ENCODE measurements at regions not wholly inside any gene's neighbourhood (a gene's known extent, or its start where the extent isn't known, plus 50 kb on each side); places are given as distances from the start of the nearest gene placed in this dataset.

- DNase-seq (ENCODE audit: low read depth), result no peak
These were observed 116.1 kb downstream of the UQCRFS1 start for GRCh38 chr19:29096896-29097295.

- DNase-seq (ENCODE audit: low read depth), result no peak
These were observed 119.4 kb downstream of the UQCRFS1 start for GRCh38 chr19:29093553-29093908.

- DNase-seq (ENCODE audit: low read depth), result no peak
These were observed 120.0 kb downstream of the UQCRFS1 start for GRCh38 chr19:29092712-29093552.

GRCh38 chr19:29090783-29091526 lies 122.0 kb downstream of the UQCRFS1 start:
- DNase-seq (ENCODE audit: low read depth), result no peak

- DNase-seq (ENCODE audit: low read depth), result no peak
These were observed 123.6 kb downstream of the UQCRFS1 start for GRCh38 chr19:29089315-29089870.

GRCh38 chr19:29088761-29089160 lies 124.2 kb downstream of the UQCRFS1 start:
- no peak for DNase-seq (ENCODE audit: low read depth)

- DNase-seq (ENCODE audit: low read depth), result no peak
These were observed 126.3 kb downstream of the UQCRFS1 start for GRCh38 chr19:29086646-29087045.

GRCh38 chr19:29086182-29086581 lies 126.8 kb downstream of the UQCRFS1 start:
- DNase-seq (ENCODE audit: low read depth), result no peak

GRCh38 chr19:29085630-29086029 lies 127.3 kb downstream of the UQCRFS1 start:
- DNase-seq (ENCODE audit: low read depth), result no peak

- DNase-seq (ENCODE audit: low read depth), result no peak
These were observed 127.7 kb downstream of the UQCRFS1 start for GRCh38 chr19:29085206-29085605.

- no peak for DNase-seq (ENCODE audit: low read depth)
These were observed 128.7 kb downstream of the UQCRFS1 start for GRCh38 chr19:29084266-29084665.

- DNase-seq (ENCODE audit: low read depth), result no peak
These were observed 129.1 kb downstream of the UQCRFS1 start for GRCh38 chr19:29083863-29084262.

GRCh38 chr19:29079356-29080032 lies 133.5 kb downstream of the UQCRFS1 start:
- DNase-seq (ENCODE audit: low read depth), result no peak

GRCh38 chr19:29076963-29077362 lies 136.0 kb downstream of the UQCRFS1 start:
- DNase-seq (ENCODE audit: low read depth), result no peak

GRCh38 chr19:29076161-29076560 lies 136.8 kb downstream of the UQCRFS1 start:
- no peak for DNase-seq (ENCODE audit: low read depth)

GRCh38 chr19:29075149-29075548 lies 137.8 kb downstream of the UQCRFS1 start:
- no peak for DNase-seq (ENCODE audit: low read depth)

GRCh38 chr19:29074579-29074978 lies 138.4 kb downstream of the UQCRFS1 start:
- no peak for DNase-seq (ENCODE audit: low read depth)

GRCh38 chr19:29067831-29068230 lies 145.1 kb downstream of the UQCRFS1 start:
- DNase-seq (ENCODE audit: low read depth), result no peak

GRCh38 chr19:29062475-29063435 lies 150.2 kb downstream of the UQCRFS1 start:
- no peak for DNase-seq (ENCODE audit: low read depth)

- no peak for DNase-seq (ENCODE audit: low read depth)
These were observed 152.1 kb downstream of the UQCRFS1 start for GRCh38 chr19:29060813-29061364.

GRCh38 chr19:29056535-29056934 lies 156.4 kb downstream of the UQCRFS1 start:
- no peak for DNase-seq (ENCODE audit: low read depth)
